ENCODE measurements at regions not wholly inside any gene's neighbourhood (a gene's known extent, or its start where the extent isn't known, plus 50 kb on each side); places are given as distances from the start of the nearest gene placed in this dataset.

- no peak overlapping the region for H3K4me3 ChIP-seq
- WGBS, 4 donors: 52 to 75% (median 69%) methylated on average over 6 to 7 of the region's 7 CpGs
- TF ChIP-seq POLR2A (IDR thresholded peaks at IDR 0.05) (no peak), CTCF (IDR thresholded peaks at IDR 0.05) (no peak)
- intact Hi-C loops (cut with DNase I): no loop called here
- DNase-seq (peak in 2 of 5 donors; percentile 2 to 4), ATAC-seq (no peak)
- H3K9me3 ChIP-seq: peaks cover 0 to 4% (median 0%) of the 10 kb centered on the region in 12 donors
- no peaks in the 10 kb centered on the region for H3K36me3 ChIP-seq
- H3K4me1 ChIP-seq: no peaks in the 10 kb centered on the region
- no peak overlapping the region for H3K27ac ChIP-seq
- H3K27me3 ChIP-seq: no peaks in the 10 kb centered on the region
Measured at GRCh38 chr14:105897725-105898113, 371.3 kb downstream of the TMEM121 start.

DNA sequence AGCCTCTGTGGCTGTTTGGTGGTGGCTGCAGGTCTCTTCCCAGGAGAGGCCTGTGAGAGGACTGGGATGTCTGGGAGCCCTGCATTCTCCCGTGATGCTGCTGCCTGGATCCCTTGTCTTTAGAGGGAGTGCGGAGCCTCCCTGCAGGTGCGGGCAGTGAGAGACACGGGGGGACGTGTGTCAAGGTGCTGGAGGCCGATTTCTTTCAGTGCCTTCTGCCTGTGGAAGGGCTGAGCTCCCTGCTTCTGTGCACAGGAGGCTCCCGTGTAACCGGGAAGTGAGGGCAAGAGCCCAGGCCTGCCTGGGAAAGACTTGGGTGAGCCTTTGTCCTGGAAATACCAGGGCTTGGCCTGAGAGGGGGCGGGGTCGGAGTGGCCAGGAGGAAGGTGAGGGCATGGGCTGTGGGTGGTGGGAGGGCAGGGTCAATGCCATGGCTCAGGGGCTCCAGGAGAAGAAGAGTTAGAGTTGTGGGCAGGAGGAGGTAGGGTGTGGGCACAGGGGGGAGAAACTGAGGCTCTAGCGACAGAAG is 372.2 kb downstream of the TMEM121 start:
- Histone ChIP-seq H3K27ac (no peak overlapping the region), H3K36me3 (no peaks in the 10 kb centered on the region), H3K4me3 (no peak overlapping the region), H3K4me1 (no peaks in the 10 kb centered on the region), H3K9me3 (peaks cover 0 to 4% (median 0%) of the 10 kb centered on the region in 12 donors), H3K27me3 (no peaks in the 10 kb centered on the region)
- no peak for ATAC-seq
- peak in 3 of 5 donors; percentile 2 to 27 (median 17) for DNase-seq
- no peak for TF ChIP-seq CTCF (IDR thresholded peaks at IDR 0.05)
- no peak for TF ChIP-seq POLR2A (IDR thresholded peaks at IDR 0.05)
- intact Hi-C loops (cut with DNase I): no loop called here
- 81 to 85% (median 84%) methylated on average over 11 of the region's 11 CpGs for WGBS, 4 donors

- intact Hi-C loops (cut with DNase I): no loop called here
- DNase-seq (peak in 3 of 5 donors; percentile 2 to 37 (median 16)), ATAC-seq (no peak)
- Histone ChIP-seq H3K27me3 (no peaks in the 10 kb centered on the region), H3K4me1 (no peaks in the 10 kb centered on the region), H3K4me3 (no peak overlapping the region), H3K9me3 (peaks cover 0 to 4% (median 0%) of the 10 kb centered on the region in 12 donors), H3K27ac (no peak overlapping the region), H3K36me3 (no peaks in the 10 kb centered on the region)
- WGBS, 4 donors: 63 to 76% (median 72%) methylated on average over 6 to 9 of the region's 9 CpGs
- TF ChIP-seq CTCF (IDR thresholded peaks at IDR 0.05): no peak
- no peak for TF ChIP-seq POLR2A (IDR thresholded peaks at IDR 0.05)
Measured at GRCh38 chr14:105899071-105899641, 372.8 kb downstream of the TMEM121 start.

GRCh38 chr14:105899657-105900397 is 373.4 kb downstream of the TMEM121 start:
- ATAC-seq: no peak
- TF ChIP-seq CTCF (IDR thresholded peaks at IDR 0.05): no peak
- no peak for TF ChIP-seq POLR2A (IDR thresholded peaks at IDR 0.05)
- DNase-seq: peak in 3 of 5 donors; percentile 4 to 42 (median 18)

More at GRCh38 chr14:105899657-105900397, 373.4 kb downstream of the TMEM121 start:
- H3K27ac ChIP-seq: no peak overlapping the region
- intact Hi-C loops (cut with DNase I): no loop called here
- no peaks in the 10 kb centered on the region for H3K4me1 ChIP-seq
- 78 to 91% (median 80%) methylated on average over 9 to 11 of the region's 11 CpGs for WGBS, 4 donors
- H3K27me3 ChIP-seq: no peaks in the 10 kb centered on the region
- H3K4me3 ChIP-seq: no peak overlapping the region
- peaks cover 0 to 4% (median 0%) of the 10 kb centered on the region in 12 donors for H3K9me3 ChIP-seq
- H3K36me3 ChIP-seq: no peaks in the 10 kb centered on the region

All from heart left ventricle (tissue), 16 donors.